IMR-90 (cell line): ENCODE measurements at regions not wholly inside any gene's neighbourhood (a gene's known extent, or its start where the extent isn't known, plus 50 kb on each side); places are given as distances from the start of the nearest gene placed in this dataset.

ENCODE experiments used
- BHLHE40 ChIP-seq: fragments of 150-350 bp; IDR thresholded peaks from 2 replicates; pipeline ENCODE4 v1.6.1; 2016; ENCODE audit warnings: mild to moderate bottlenecking, low read depth, low read length
- CEBPB ChIP-seq: IDR thresholded peaks from 2 replicates; pipeline ENCODE4 v1.6.1; 2012; ENCODE audit warnings: low read depth, low read length, improper control_type of control experiment
- CHD1 ChIP-seq: IDR thresholded peaks from 2 replicates; pipeline ENCODE4 v1.6.1; 2012; ENCODE audit warnings: low read depth, low read length, improper control_type of control experiment
- FOS ChIP-seq: fragments of 150-350 bp; IDR thresholded peaks from 2 replicates; pipeline ENCODE4 v1.6.1; 2016; ENCODE audit warnings: low read depth, low read length
- MAFK ChIP-seq: IDR thresholded peaks from 2 replicates; pipeline ENCODE4 v1.6.1; 2012; ENCODE audit warnings: low read depth, low read length, improper control_type of control experiment
- POLR2A ChIP-seq: IDR thresholded peaks from 2 replicates; pipeline ENCODE4 v1.6.1; 2012; ENCODE audit warnings: mild to moderate bottlenecking, low read depth, low read length
- RAD21 ChIP-seq: IDR thresholded peaks from 2 replicates; pipeline ENCODE4 v1.6.1; 2012; ENCODE audit warnings: low read length, improper control_type of control experiment
- RCOR1 ChIP-seq: IDR thresholded peaks from 2 replicates; pipeline ENCODE4 v1.6.1; 2012; ENCODE audit warnings: mild to moderate bottlenecking, low read length, improper control_type of control experiment; ENCODE audit not compliant: insufficient replicate concordance
- RFX5 ChIP-seq: IDR thresholded peaks from 2 replicates; pipeline ENCODE4 v1.8.0; 2012; ENCODE audit warnings: low read depth, mild to moderate bottlenecking, low read length, moderate library complexity
- SMC3 ChIP-seq: fragments of 150-350 bp; IDR thresholded peaks from 2 replicates; pipeline ENCODE4 v1.6.1; 2016; ENCODE audit warnings: low read depth, mild to moderate bottlenecking, antibody characterized with exemption, low read length, moderate library complexity
- TF ChIP-seq, protein P1 (sequence below): conservative IDR thresholded peaks from 2 replicates; pipeline ENCODE4 v1.5.1; 2012; ENCODE audit warnings: mild to moderate bottlenecking, low read depth, low read length, improper control_type of control experiment

DNA sequence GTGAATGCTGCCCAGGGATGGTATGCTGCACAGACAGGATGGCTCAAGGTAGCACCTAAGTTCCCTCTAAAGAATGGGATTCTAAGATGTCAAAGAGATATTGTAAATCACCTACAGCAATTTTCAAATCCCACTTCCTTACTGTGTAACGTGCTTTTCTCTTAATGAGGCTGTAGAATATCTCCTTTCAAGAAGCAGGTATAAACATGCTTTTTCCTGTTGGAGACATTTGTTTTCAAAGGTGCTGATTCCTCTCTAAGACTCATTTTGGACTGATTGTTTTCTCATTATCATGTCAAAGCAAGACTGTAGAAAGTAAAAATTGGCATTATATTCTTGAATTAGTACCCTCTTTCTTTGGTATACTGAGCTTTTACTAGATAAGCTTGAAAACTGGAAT, 412.6 kb upstream of the PAPPA start:
- TF ChIP-seq, protein P1, sequence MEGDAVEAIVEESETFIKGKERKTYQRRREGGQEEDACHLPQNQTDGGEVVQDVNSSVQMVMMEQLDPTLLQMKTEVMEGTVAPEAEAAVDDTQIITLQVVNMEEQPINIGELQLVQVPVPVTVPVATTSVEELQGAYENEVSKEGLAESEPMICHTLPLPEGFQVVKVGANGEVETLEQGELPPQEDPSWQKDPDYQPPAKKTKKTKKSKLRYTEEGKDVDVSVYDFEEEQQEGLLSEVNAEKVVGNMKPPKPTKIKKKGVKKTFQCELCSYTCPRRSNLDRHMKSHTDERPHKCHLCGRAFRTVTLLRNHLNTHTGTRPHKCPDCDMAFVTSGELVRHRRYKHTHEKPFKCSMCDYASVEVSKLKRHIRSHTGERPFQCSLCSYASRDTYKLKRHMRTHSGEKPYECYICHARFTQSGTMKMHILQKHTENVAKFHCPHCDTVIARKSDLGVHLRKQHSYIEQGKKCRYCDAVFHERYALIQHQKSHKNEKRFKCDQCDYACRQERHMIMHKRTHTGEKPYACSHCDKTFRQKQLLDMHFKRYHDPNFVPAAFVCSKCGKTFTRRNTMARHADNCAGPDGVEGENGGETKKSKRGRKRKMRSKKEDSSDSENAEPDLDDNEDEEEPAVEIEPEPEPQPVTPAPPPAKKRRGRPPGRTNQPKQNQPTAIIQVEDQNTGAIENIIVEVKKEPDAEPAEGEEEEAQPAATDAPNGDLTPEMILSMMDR: no peak
- no peak for TF ChIP-seq RAD21
- TF ChIP-seq RFX5: no peak
- TF ChIP-seq CEBPB: no peak
- TF ChIP-seq SMC3: no peak
- TF ChIP-seq RCOR1: no peak
- no peak for TF ChIP-seq POLR2A
- no peak for TF ChIP-seq BHLHE40
- no peak for TF ChIP-seq MAFK
- no peak for TF ChIP-seq FOS
- TF ChIP-seq CHD1: no peak
